Testis (tissue), 2 donors: ENCODE measurements at regions not wholly inside any gene's neighbourhood (a gene's known extent, or its start where the extent isn't known, plus 50 kb on each side); places are given as distances from the start of the nearest gene placed in this dataset.

Experiments used
- CTCF ChIP-seq, 3 experiments: fragments of 450-650 bp in 2 of 3; fragments of 200-600 bp in 1 of 3; sonication (generic) in 1 of 3; IDR thresholded peaks; one replicate each; pipeline ENCODE4 v1.5.1; 2016 to 2019; ENCODE audit warnings: antibody characterized with exemption in 3 of 3, mild to moderate bottlenecking in 2 of 3, moderate library complexity in 1 of 3
- POLR2A ChIP-seq: fragments of 450-650 bp; IDR thresholded peaks from one replicate; pipeline ENCODE4 v1.6.1; 2017; ENCODE audit warnings: antibody characterized with exemption, mild to moderate bottlenecking, moderate library complexity

GRCh38 chr16:26395700-26396099 lies 671.0 kb upstream of the C16orf82 start:
- TF ChIP-seq CTCF (IDR thresholded peaks at IDR 0.05) (no peak), POLR2A (no peak)
